DND-41 (cell line): ENCODE measurements at regions not wholly inside any gene's neighbourhood (a gene's known extent, or its start where the extent isn't known, plus 50 kb on each side); places are given as distances from the start of the nearest gene placed in this dataset.

Experiments used
- EZH2 ChIP-seq: IDR thresholded peaks from 3 replicates; pipeline ENCODE4 v1.6.1; 2012; ENCODE audit warnings: borderline replicate concordance, low read depth, mild to moderate bottlenecking, moderate library complexity, low read length, inconsistent platforms; ENCODE audit not compliant: severe bottlenecking
- TF ChIP-seq, protein P1 (sequence below): IDR thresholded peaks from 2 replicates; pipeline ENCODE4 v1.5.1; 2012; ENCODE audit warnings: borderline replicate concordance, low read length, moderate library complexity, mild to moderate bottlenecking; ENCODE audit not compliant: poor library complexity, severe bottlenecking; ENCODE audit errors: extremely low read depth

DNA sequence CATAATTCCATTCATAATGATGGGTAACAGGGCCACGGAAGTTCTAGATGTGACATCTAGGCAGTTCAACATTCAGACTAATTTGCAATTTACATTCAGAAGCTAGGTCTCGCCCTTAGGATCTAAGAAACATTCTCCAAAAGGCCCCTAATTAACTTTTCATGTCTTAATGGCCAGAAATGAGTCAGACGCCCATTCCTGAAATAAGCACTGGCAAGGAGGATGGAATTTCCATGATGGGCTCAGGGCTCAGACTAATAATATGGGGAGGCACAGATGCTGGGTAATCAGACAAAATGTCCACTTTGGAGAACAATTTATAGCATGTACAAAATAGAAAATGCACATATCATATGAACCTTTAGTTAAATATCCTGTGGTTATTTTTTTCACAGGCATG is 102.8 kb upstream of the RPS6KA3 start:
- no peak for TF ChIP-seq EZH2
- TF ChIP-seq, protein P1, sequence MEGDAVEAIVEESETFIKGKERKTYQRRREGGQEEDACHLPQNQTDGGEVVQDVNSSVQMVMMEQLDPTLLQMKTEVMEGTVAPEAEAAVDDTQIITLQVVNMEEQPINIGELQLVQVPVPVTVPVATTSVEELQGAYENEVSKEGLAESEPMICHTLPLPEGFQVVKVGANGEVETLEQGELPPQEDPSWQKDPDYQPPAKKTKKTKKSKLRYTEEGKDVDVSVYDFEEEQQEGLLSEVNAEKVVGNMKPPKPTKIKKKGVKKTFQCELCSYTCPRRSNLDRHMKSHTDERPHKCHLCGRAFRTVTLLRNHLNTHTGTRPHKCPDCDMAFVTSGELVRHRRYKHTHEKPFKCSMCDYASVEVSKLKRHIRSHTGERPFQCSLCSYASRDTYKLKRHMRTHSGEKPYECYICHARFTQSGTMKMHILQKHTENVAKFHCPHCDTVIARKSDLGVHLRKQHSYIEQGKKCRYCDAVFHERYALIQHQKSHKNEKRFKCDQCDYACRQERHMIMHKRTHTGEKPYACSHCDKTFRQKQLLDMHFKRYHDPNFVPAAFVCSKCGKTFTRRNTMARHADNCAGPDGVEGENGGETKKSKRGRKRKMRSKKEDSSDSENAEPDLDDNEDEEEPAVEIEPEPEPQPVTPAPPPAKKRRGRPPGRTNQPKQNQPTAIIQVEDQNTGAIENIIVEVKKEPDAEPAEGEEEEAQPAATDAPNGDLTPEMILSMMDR = no peak
